VCaP (cell line): ENCODE measurements at regions not wholly inside any gene's neighbourhood (a gene's known extent, or its start where the extent isn't known, plus 50 kb on each side); places are given as distances from the start of the nearest gene placed in this dataset.
"Not testable (repeated sequence)": the region's sequence is repeated elsewhere in the genome, so short reads cannot be mapped to it uniquely, and the experiment has no call there.

Source experiments
- H3K27ac ChIP-seq: fragments of 450-650 bp; 2 replicates; pipeline ENCODE4 v1.5.1; 2017
- TF ChIP-seq, protein P1 (sequence below): fragments of 450-650 bp; conservative IDR thresholded peaks from 2 replicates; pipeline ENCODE4 v1.5.1; 2017; ENCODE audit warnings: mild to moderate bottlenecking, moderate library complexity

DNA sequence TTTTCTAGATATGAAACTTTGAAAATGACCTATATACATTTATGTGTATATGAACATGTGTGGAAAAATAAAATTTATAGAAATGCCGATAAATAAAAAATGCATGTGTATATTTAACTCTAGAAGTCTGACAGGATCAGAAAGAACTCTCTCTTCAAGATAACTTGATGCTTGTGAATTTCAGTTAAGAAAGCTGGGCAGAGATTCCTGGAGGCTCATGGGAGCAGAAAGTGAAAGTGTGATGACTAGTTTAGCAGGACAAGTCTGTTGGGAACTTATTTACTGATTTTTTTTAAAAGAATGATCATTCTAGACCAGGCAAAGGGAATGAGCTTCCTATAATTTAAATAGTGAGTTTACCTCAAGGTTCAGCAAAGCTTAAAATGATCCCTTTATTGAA lies 81.5 kb upstream of the KCNAB1 start:
- TF ChIP-seq, protein P1, sequence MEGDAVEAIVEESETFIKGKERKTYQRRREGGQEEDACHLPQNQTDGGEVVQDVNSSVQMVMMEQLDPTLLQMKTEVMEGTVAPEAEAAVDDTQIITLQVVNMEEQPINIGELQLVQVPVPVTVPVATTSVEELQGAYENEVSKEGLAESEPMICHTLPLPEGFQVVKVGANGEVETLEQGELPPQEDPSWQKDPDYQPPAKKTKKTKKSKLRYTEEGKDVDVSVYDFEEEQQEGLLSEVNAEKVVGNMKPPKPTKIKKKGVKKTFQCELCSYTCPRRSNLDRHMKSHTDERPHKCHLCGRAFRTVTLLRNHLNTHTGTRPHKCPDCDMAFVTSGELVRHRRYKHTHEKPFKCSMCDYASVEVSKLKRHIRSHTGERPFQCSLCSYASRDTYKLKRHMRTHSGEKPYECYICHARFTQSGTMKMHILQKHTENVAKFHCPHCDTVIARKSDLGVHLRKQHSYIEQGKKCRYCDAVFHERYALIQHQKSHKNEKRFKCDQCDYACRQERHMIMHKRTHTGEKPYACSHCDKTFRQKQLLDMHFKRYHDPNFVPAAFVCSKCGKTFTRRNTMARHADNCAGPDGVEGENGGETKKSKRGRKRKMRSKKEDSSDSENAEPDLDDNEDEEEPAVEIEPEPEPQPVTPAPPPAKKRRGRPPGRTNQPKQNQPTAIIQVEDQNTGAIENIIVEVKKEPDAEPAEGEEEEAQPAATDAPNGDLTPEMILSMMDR, result no peak
- H3K27ac ChIP-seq, result no peak overlapping the region

DNA sequence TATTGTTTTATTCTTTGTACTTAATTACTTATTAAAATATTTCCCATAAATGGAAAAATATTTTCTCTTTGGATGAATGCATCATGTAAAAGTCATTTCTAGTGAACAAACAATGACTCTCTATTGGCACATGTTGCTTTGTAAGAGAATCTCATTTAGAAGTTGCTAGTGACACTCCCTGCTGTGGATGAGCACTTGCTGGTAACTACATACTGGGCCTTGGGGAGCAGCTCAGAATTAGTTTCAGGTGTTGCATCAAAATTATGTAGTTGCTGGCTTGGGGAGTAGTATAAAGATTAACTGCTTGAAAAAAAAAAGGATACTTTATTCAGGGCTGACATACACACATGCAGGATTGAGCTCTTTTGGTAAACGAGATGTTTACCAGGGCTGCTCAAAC lies 80.3 kb upstream of the KCNAB1 start:
- no peak overlapping the region for H3K27ac ChIP-seq
- TF ChIP-seq, protein P1, result no peak

DNA sequence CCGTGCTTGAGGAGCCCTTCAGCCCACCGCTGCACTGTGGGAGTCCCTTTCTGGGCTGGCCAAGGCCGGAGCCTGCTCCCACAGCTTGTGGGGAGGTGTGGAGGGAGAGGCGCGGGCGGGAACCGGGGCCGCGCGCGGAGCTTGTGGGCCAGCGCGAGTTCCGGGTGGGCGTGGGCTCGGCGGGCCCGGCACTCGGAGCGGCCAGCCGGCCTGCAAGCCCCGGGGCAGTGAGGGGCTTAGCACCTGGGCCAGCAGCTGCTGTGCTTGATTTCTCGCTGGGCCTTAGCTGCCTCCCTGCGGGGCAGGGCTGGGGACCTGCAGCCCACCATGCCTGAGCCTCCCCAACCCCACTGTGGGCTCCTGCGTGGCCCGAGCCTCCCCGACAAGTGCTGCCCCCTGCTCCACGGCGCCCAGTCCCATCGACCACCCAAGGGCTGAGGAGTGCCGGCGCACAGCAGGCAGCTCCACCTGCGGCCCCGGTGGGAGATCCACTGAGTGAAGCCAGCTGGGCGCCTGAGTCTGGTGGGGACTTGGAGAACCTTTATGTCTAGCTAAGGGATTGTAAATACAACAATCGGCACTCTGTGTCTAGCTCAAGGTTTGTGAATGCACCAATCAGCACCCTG lies 79.0 kb upstream of the KCNAB1 start:
- not testable (repeated sequence) for H3K27ac ChIP-seq

DNA sequence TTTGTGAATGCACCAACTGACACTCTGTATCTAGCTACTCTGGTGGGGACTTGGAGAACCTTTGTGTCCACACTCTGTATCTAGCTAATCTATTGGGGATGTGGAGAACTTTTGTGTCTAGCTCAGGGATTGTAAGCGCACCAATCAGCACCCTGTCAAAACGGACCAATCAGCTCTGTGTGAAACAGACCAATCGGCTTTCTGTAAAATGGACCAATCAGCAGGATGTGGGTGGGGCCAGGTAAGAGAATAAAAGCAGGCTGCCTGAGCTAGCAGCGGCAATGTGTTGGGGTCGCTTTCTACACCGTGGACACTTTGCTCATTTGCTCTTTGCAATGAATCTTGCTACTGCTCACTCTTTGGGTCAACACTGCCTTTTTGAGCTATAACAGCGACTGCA lies 78.5 kb upstream of the KCNAB1 start:
- H3K27ac ChIP-seq, result not testable (repeated sequence)

DNA sequence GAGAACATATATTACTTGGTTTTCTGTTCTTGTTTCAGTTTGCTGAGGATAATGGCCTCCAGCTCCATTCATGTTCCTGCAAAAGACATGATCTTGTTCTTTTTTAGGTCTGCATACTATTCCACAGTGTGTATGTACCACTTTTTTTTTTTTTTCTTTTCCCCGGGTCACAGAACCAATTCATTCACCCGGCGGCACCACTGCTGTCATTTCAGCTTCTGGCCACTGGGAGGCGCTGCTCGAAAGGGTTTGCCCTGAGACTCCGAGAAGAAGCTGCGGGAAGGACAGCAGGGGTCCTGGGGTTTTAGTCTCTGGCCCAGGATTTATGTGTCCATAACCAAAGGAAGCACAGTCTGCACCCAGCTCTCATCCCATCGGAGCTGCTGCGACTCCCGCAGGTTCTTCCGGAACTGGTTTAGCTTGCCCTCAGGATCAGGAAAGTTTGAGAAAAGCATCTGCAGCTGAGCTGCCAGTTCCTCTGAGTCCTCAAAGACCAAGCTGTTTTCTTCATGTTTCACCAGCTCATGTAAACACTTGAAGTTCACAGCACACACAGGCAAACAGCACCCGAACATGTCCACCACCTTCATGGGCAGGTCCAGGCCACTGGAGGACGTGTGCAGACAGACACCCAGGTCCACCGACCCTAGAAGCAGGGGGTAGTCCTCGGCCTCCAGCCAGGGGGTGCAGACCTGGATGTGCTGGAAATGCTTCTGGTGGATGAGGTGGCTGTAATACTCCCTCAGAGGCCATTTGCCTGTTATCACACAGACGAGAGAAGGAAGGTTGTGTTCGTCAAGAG lies 76.3 kb upstream of the KCNAB1 start:
- TF ChIP-seq, protein P1, result peak; percentile 67
- H3K27ac ChIP-seq, result not testable (repeated sequence)

DNA sequence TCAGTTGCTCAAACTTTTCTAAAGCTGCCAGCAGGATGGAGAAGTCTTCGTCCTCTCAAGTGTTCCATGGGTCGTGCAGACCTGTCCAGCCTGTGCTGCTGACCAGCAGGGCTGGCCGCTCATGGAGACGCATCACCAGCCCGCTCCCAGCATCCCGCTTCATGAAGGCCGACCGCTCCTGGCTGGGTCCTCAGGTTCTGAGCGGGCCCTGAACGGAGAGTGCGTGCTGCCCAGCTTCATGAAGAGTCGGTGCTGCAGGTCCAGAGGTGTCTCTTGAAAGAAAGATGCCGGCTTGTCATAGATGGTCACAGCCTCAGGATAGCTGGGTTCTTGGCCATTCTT lies 75.8 kb upstream of the KCNAB1 start:
- no peak overlapping the region for H3K27ac ChIP-seq
- TF ChIP-seq, protein P1, result no peak

DNA sequence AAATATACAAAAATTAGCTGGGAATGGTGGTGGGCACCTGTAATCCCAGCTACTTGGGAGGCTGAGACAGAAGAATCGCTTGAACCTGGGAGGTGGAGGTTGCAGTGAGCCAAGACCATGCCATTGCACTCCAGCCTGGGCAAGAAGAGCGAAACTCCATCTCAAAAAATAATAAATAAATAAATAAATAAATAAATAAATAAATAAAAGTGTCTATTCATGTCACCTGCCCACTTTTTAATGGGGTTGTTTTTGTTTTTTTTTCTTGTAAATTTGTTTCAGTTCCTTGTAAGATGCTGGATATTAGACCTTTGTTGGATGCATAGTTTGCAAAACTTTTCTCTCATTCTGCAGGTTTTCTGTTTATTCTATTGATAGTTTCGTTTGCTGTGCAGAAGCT lies 71.9 kb upstream of the KCNAB1 start:
- not testable (repeated sequence) for H3K27ac ChIP-seq

DNA sequence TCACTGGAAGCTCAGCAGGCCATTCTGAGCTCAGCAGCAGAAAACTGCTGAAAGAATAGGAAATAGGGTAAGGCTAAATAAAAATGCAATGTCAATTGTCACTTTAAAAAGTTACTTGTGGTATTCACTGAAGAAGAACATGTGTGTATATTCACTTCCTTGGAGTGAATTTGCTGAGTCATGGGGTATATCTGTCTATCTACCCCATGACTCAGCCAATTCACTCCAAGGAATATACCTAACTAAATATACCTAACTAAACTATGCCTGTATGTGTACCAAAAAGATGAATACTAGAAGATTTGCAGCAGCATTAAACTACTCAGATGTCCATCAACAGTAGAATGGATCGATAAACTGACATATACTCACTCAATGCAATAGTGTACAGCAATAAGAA lies 69.5 kb upstream of the KCNAB1 start:
- no peak overlapping the region for H3K27ac ChIP-seq
- TF ChIP-seq, protein P1, result no peak

DNA sequence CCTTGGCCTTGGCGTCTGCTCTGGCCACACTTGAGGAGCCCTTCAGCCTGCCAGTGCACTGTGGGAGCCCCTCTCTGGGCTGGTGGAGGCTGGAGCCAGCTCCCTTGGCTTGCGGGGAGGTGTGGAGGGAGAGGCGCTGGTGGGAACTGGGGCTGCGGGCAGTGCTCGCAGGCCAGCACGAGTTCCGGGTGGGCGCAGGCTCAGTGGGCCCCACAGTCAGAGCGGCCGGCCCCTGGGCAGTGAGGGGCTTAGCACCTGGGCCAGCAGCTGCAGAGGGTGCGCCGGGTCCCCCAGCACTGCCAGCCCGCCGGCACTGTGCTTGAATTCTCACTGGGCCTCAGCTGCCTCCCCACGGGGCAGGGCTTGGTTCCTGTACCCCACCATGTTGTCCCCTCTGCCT lies 68.7 kb upstream of the KCNAB1 start:
- TF ChIP-seq, protein P1, result no peak
- H3K27ac ChIP-seq, result no peak overlapping the region
